ENCODE measurements at regions not wholly inside any gene's neighbourhood (a gene's known extent, or its start where the extent isn't known, plus 50 kb on each side); places are given as distances from the start of the nearest gene placed in this dataset.

GRCh38 chr19:28577666-28578065, 635.3 kb downstream of the UQCRFS1 start:
- TF ChIP-seq POLR2A (IDR thresholded peaks at IDR 0.05) = no peak
- TF ChIP-seq, protein P1, sequence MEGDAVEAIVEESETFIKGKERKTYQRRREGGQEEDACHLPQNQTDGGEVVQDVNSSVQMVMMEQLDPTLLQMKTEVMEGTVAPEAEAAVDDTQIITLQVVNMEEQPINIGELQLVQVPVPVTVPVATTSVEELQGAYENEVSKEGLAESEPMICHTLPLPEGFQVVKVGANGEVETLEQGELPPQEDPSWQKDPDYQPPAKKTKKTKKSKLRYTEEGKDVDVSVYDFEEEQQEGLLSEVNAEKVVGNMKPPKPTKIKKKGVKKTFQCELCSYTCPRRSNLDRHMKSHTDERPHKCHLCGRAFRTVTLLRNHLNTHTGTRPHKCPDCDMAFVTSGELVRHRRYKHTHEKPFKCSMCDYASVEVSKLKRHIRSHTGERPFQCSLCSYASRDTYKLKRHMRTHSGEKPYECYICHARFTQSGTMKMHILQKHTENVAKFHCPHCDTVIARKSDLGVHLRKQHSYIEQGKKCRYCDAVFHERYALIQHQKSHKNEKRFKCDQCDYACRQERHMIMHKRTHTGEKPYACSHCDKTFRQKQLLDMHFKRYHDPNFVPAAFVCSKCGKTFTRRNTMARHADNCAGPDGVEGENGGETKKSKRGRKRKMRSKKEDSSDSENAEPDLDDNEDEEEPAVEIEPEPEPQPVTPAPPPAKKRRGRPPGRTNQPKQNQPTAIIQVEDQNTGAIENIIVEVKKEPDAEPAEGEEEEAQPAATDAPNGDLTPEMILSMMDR (IDR thresholded peaks at IDR 0.05) = no peak

All from heart left ventricle (tissue), 13 donors.